ENCODE measurements at regions not wholly inside any gene's neighbourhood (a gene's known extent, or its start where the extent isn't known, plus 50 kb on each side); places are given as distances from the start of the nearest gene placed in this dataset.

GRCh38 chr4:111813555-111814140 lies 331.6 kb upstream of the FAM241A start:
- ChIA-PET POLR2A (no interaction called here), CTCF (no interaction called here)
- Histone ChIP-seq H3K27ac (ENCODE audit: low read depth, low read length) (no peak overlapping the region), H3K27me3 (ENCODE audit: insufficient read depth, low read length, poor library complexity, severe bottlenecking) (no peaks in the 10 kb centered on the region), H3K4me3 (ENCODE audit: low read length) (no peak overlapping the region), H3K36me3 (ENCODE audit: insufficient read depth, low read length) (no peaks in the 10 kb centered on the region), H3K9me3 (ENCODE audit: low read length) (no peaks in the 10 kb centered on the region), H3K4me1 (ENCODE audit: insufficient read depth, low read length) (no peaks in the 10 kb centered on the region)
- Mint-ChIP-seq H3K27ac (no peak overlapping the region), H3K27me3 (peaks cover 0 to 1% of the 10 kb centered on the region in 2 donors), H3K9me3 (peaks cover 2 to 8% (median 3%) of the 10 kb centered on the region in 5 donors), H3K4me3 (no peak overlapping the region), H3K4me1 (no peaks in the 10 kb centered on the region), H3K36me3 (no peaks in the 10 kb centered on the region)
- no peak for DNase-seq

GRCh38 chr4:111814961-111815360 lies 330.3 kb upstream of the FAM241A start:
- no peak overlapping the region for H3K27ac ChIP-seq (ENCODE audit: low read depth, low read length)
- no peaks in the 10 kb centered on the region for H3K27me3 ChIP-seq (ENCODE audit: insufficient read depth, low read length, poor library complexity, severe bottlenecking)
- H3K27me3 Mint-ChIP-seq = peaks cover 0 to 1% of the 10 kb centered on the region in 2 donors
- no peaks in the 10 kb centered on the region for H3K36me3 Mint-ChIP-seq
- CTCF ChIA-PET = no interaction called here
- POLR2A ChIA-PET = no interaction called here
- no peak overlapping the region for H3K4me3 Mint-ChIP-seq
- peaks cover 1 to 5% (median 2%) of the 10 kb centered on the region in 5 donors for H3K9me3 Mint-ChIP-seq
- H3K4me3 ChIP-seq (ENCODE audit: low read length) = no peak overlapping the region
- H3K9me3 ChIP-seq (ENCODE audit: low read length) = no peaks in the 10 kb centered on the region
- no peak for DNase-seq
- no peak overlapping the region for H3K27ac Mint-ChIP-seq
- no peaks in the 10 kb centered on the region for H3K4me1 ChIP-seq (ENCODE audit: insufficient read depth, low read length)
- H3K4me1 Mint-ChIP-seq = no peaks in the 10 kb centered on the region
- no peaks in the 10 kb centered on the region for H3K36me3 ChIP-seq (ENCODE audit: insufficient read depth, low read length)

GRCh38 chr4:111821342-111821741 lies 323.9 kb upstream of the FAM241A start:
- H3K27ac ChIP-seq (ENCODE audit: low read depth, low read length) = no peak overlapping the region
- Mint-ChIP-seq H3K9me3 (peaks cover 2 to 15% (median 7%) of the 10 kb centered on the region in 5 donors), H3K4me1 (no peaks in the 10 kb centered on the region), H3K4me3 (no peak overlapping the region), H3K36me3 (no peaks in the 10 kb centered on the region), H3K27ac (no peak overlapping the region), H3K27me3 (peaks cover 0 to 1% of the 10 kb centered on the region in 2 donors)
- DNase-seq = no peak
- H3K4me3 ChIP-seq (ENCODE audit: low read length) = no peak overlapping the region
- no peaks in the 10 kb centered on the region for H3K4me1 ChIP-seq (ENCODE audit: insufficient read depth, low read length)
- no peaks in the 10 kb centered on the region for H3K36me3 ChIP-seq (ENCODE audit: insufficient read depth, low read length)
- H3K27me3 ChIP-seq (ENCODE audit: insufficient read depth, low read length, poor library complexity, severe bottlenecking) = no peaks in the 10 kb centered on the region
- H3K9me3 ChIP-seq (ENCODE audit: low read length) = peaks cover 4% of the 10 kb centered on the region
- CTCF ChIA-PET = no interaction called here
- POLR2A ChIA-PET = no interaction called here

- H3K9me3 Mint-ChIP-seq = peaks cover 0 to 5% (median 2%) of the 10 kb centered on the region in 5 donors
- Histone ChIP-seq H3K9me3 (ENCODE audit: low read length) (no peaks in the 10 kb centered on the region), H3K36me3 (ENCODE audit: insufficient read depth, low read length) (no peaks in the 10 kb centered on the region), H3K27ac (ENCODE audit: low read depth, low read length) (no peak overlapping the region), H3K4me3 (ENCODE audit: low read length) (no peak overlapping the region), H3K4me1 (ENCODE audit: insufficient read depth, low read length) (no peaks in the 10 kb centered on the region), H3K27me3 (ENCODE audit: insufficient read depth, low read length, poor library complexity, severe bottlenecking) (no peaks in the 10 kb centered on the region)
- H3K27ac Mint-ChIP-seq = no peak overlapping the region
- no peaks in the 10 kb centered on the region for H3K4me1 Mint-ChIP-seq
- no peak overlapping the region for H3K4me3 Mint-ChIP-seq
- no peak for DNase-seq
- no peaks in the 10 kb centered on the region for H3K27me3 Mint-ChIP-seq
- H3K36me3 Mint-ChIP-seq = no peaks in the 10 kb centered on the region
- ChIA-PET CTCF (interaction anchor here (1.5 kb wide), 1 partner anchor 19 kb away, joined by 4 read pairs; no protein-coding TSS in a partner anchor), POLR2A (no interaction called here)
Observed at GRCh38 chr4:111836601-111837000, 308.7 kb upstream of the FAM241A start.

GRCh38 chr4:111837761-111838160 lies 307.5 kb upstream of the FAM241A start:
- no peaks in the 10 kb centered on the region for H3K36me3 ChIP-seq (ENCODE audit: insufficient read depth, low read length)
- Mint-ChIP-seq H3K27me3 (no peaks in the 10 kb centered on the region), H3K36me3 (no peaks in the 10 kb centered on the region), H3K4me3 (no peak overlapping the region), H3K27ac (no peak overlapping the region), H3K9me3 (peaks cover 0 to 5% (median 2%) of the 10 kb centered on the region in 5 donors), H3K4me1 (no peaks in the 10 kb centered on the region)
- no peak overlapping the region for H3K4me3 ChIP-seq (ENCODE audit: low read length)
- no peaks in the 10 kb centered on the region for H3K4me1 ChIP-seq (ENCODE audit: insufficient read depth, low read length)
- no peak overlapping the region for H3K27ac ChIP-seq (ENCODE audit: low read depth, low read length)
- H3K27me3 ChIP-seq (ENCODE audit: insufficient read depth, low read length, poor library complexity, severe bottlenecking) = no peaks in the 10 kb centered on the region
- H3K9me3 ChIP-seq (ENCODE audit: low read length) = no peaks in the 10 kb centered on the region
- CTCF ChIA-PET = interaction anchor here (1.5 kb wide), 1 partner anchor 20 kb away, joined by 4 read pairs; no protein-coding TSS in a partner anchor
- DNase-seq = no peak
- POLR2A ChIA-PET = no interaction called here

GRCh38 chr4:111838406-111838930 lies 306.8 kb upstream of the FAM241A start:
- no peak for DNase-seq
- Histone ChIP-seq H3K27me3 (ENCODE audit: insufficient read depth, low read length, poor library complexity, severe bottlenecking) (no peaks in the 10 kb centered on the region), H3K4me3 (ENCODE audit: low read length) (no peak overlapping the region), H3K27ac (ENCODE audit: low read depth, low read length) (no peak overlapping the region), H3K9me3 (ENCODE audit: low read length) (no peaks in the 10 kb centered on the region), H3K4me1 (ENCODE audit: insufficient read depth, low read length) (no peaks in the 10 kb centered on the region), H3K36me3 (ENCODE audit: insufficient read depth, low read length) (no peaks in the 10 kb centered on the region)
- H3K4me1 Mint-ChIP-seq = no peaks in the 10 kb centered on the region
- H3K9me3 Mint-ChIP-seq = peaks cover 0 to 4% (median 0%) of the 10 kb centered on the region in 5 donors
- no peaks in the 10 kb centered on the region for H3K27me3 Mint-ChIP-seq
- no peak overlapping the region for H3K27ac Mint-ChIP-seq
- no peaks in the 10 kb centered on the region for H3K36me3 Mint-ChIP-seq
- POLR2A ChIA-PET = no interaction called here
- H3K4me3 Mint-ChIP-seq = no peak overlapping the region
- CTCF ChIA-PET = no interaction called here

- H3K4me1 ChIP-seq (ENCODE audit: insufficient read depth, low read length) = no peaks in the 10 kb centered on the region
- Mint-ChIP-seq H3K27me3 (no peaks in the 10 kb centered on the region), H3K4me1 (no peaks in the 10 kb centered on the region), H3K36me3 (no peaks in the 10 kb centered on the region), H3K4me3 (no peak overlapping the region), H3K9me3 (peaks cover 0 to 3% (median 0%) of the 10 kb centered on the region in 5 donors), H3K27ac (no peak overlapping the region)
- H3K27ac ChIP-seq (ENCODE audit: low read depth, low read length) = no peak overlapping the region
- ChIA-PET CTCF (no interaction called here), POLR2A (no interaction called here)
- no peak for DNase-seq
- H3K36me3 ChIP-seq (ENCODE audit: insufficient read depth, low read length) = no peaks in the 10 kb centered on the region
- H3K9me3 ChIP-seq (ENCODE audit: low read length) = no peaks in the 10 kb centered on the region
- H3K4me3 ChIP-seq (ENCODE audit: low read length) = no peak overlapping the region
- no peaks in the 10 kb centered on the region for H3K27me3 ChIP-seq (ENCODE audit: insufficient read depth, low read length, poor library complexity, severe bottlenecking)
Observed at GRCh38 chr4:111839141-111839540, 306.1 kb upstream of the FAM241A start.

GRCh38 chr4:111842336-111842735 lies 302.9 kb upstream of the FAM241A start:
- no peaks in the 10 kb centered on the region for H3K9me3 ChIP-seq (ENCODE audit: low read length)
- Mint-ChIP-seq H3K36me3 (no peaks in the 10 kb centered on the region), H3K4me1 (no peaks in the 10 kb centered on the region), H3K9me3 (peaks cover 0 to 2% (median 0%) of the 10 kb centered on the region in 5 donors), H3K27me3 (no peaks in the 10 kb centered on the region), H3K27ac (no peak overlapping the region), H3K4me3 (no peak overlapping the region)
- no peaks in the 10 kb centered on the region for H3K27me3 ChIP-seq (ENCODE audit: insufficient read depth, low read length, poor library complexity, severe bottlenecking)
- CTCF ChIA-PET = no interaction called here
- POLR2A ChIA-PET = no interaction called here
- DNase-seq = no peak
- no peak overlapping the region for H3K4me3 ChIP-seq (ENCODE audit: low read length)
- no peaks in the 10 kb centered on the region for H3K4me1 ChIP-seq (ENCODE audit: insufficient read depth, low read length)
- no peak overlapping the region for H3K27ac ChIP-seq (ENCODE audit: low read depth, low read length)
- no peaks in the 10 kb centered on the region for H3K36me3 ChIP-seq (ENCODE audit: insufficient read depth, low read length)
